K562 (cell line): ENCODE measurements at regions not wholly inside any gene's neighbourhood (a gene's known extent, or its start where the extent isn't known, plus 50 kb on each side); places are given as distances from the start of the nearest gene placed in this dataset.

Experiments used
- ATAC-seq: fragments of 200-7000 bp; cut with Tn5 transposase; 3 replicates; pipeline ENCODE4 v1.9.1; 2020; ENCODE audit warnings: moderate library complexity
- BruUV-seq: library from RNA; stranded (reverse); fragments of 400-500 nt; replicated peaks from 2 replicates; lab custom pipeline; 2021; lab: Mats Ljungman, UMichigan
- CTCF ChIA-PET: fragments of 300-600 bp; formaldehyde crosslinking; extraction: SDS; loops from one replicate; lab custom pipeline; 2021; ENCODE audit warnings: low intra/inter-chr PET ratio; lab: Yijun Ruan, JAX
- POLR2A ChIA-PET: fragments of 300-600, 350-650 bp; sonication (Branson Sonifier 250); formaldehyde crosslinking; extraction: SDS; loops from one replicate; lab custom pipeline; 2021; ENCODE audit warnings: antibody characterized with exemption, inconsistent platforms; lab: Yijun Ruan, JAX
- DNase-seq, 4 experiments: peaks; one replicate each; pipeline versions ENCODE4 v3.0.0 to v3.0.0-alpha.2; 2011 to 2018; ENCODE audit warnings: low spot score in 3 of 4, mixed read lengths in 3 of 4; ENCODE audit errors: extremely low read depth in 1 of 4
- FAIRE-seq: peaks from 2 replicates; lab custom pipeline; 2011; peaks lifted over from hg19 to GRCh38; lab: Jason Lieb, UNC
- H2AFZ ChIP-seq: 2 replicates; pipeline ENCODE4 v1.6.0; 2011; ENCODE audit warnings: low read depth, low read length, control low read depth, inconsistent platforms
- H3K27ac ChIP-seq: fragments of 200-600 bp; 3 replicates; pipeline ENCODE4 v1.8.0; 2011; ENCODE audit warnings: low read depth, mild to moderate bottlenecking, control low read depth, inconsistent platforms, low read length, moderate library complexity, mixed read lengths; ENCODE audit errors: extremely low read depth
- H3K27me3 ChIP-seq, 2 experiments: fragments of 300-600 bp in 1 of 2; 2 replicates in 1 of 2; 3 replicates in 1 of 2; pipeline versions ENCODE4 v1.6.0 to v1.8.0; 2011; ENCODE audit warnings: inconsistent platforms in 2 of 2, low read length in 2 of 2, mild to moderate bottlenecking in 1 of 2, mixed read lengths in 1 of 2, moderate library complexity in 1 of 2; ENCODE audit not compliant: control insufficient read depth in 2 of 2, insufficient read depth in 2 of 2
- H3K36me3 ChIP-seq: fragments of 300-600 bp; 3 replicates; pipeline ENCODE4 v1.8.0; 2011; ENCODE audit warnings: mild to moderate bottlenecking, low read length, inconsistent platforms; ENCODE audit not compliant: control insufficient read depth, insufficient read depth
- H3K4me1 ChIP-seq, 2 experiments: fragments of 200-600 bp in 1 of 2; replicated peaks in 1 of 2; 2 replicates in 1 of 2; 3 replicates in 1 of 2; pipeline versions ENCODE4 v1.5.1 to v1.8.0; 2011; ENCODE audit warnings: inconsistent platforms in 2 of 2, low read length in 2 of 2, mild to moderate bottlenecking in 1 of 2, mixed read lengths in 1 of 2, moderate library complexity in 1 of 2; ENCODE audit not compliant: control insufficient read depth in 2 of 2, insufficient read depth in 2 of 2
- H3K4me2 ChIP-seq: 2 replicates; pipeline ENCODE4 v1.6.1; 2011; ENCODE audit warnings: low read length, control low read depth, inconsistent platforms, mixed read lengths; ENCODE audit not compliant: insufficient read depth
- H3K4me3 ChIP-seq: fragments of 200-600 bp; sonication (generic), shearing (Covaris generic); 2 replicates; pipeline ENCODE4 v1.5.1; 2016; ENCODE audit warnings: control low read depth, inconsistent platforms
- H3K79me2 ChIP-seq: fragments of 200-600 bp; 3 replicates; pipeline ENCODE4 v1.8.0; 2011; ENCODE audit warnings: low read length, inconsistent platforms; ENCODE audit not compliant: control insufficient read depth, insufficient read depth
- H3K9ac ChIP-seq, 2 experiments: 2 replicates each; pipeline versions ENCODE4 v1.6.0 to v1.6.1; 2011; ENCODE audit warnings: low read depth in 2 of 2, low read length in 2 of 2, control low read depth in 1 of 2, inconsistent platforms in 1 of 2, mild to moderate bottlenecking in 1 of 2, mixed read lengths in 1 of 2; ENCODE audit not compliant: insufficient read depth in 1 of 2
- H3K9me1 ChIP-seq: one replicate; pipeline ENCODE4 v1.6.0; 2011; ENCODE audit warnings: inconsistent platforms, mild to moderate bottlenecking, low read length, moderate library complexity; ENCODE audit not compliant: control insufficient read depth, insufficient read depth
- H3K9me3 ChIP-seq: replicated peaks from 2 replicates; pipeline ENCODE4 v1.5.1; 2011; ENCODE audit warnings: low read depth, low read length, inconsistent platforms; ENCODE audit not compliant: control insufficient read depth, insufficient read depth
- H4K20me1 ChIP-seq: replicated peaks from 2 replicates; pipeline ENCODE4 v1.6.1; 2011; ENCODE audit warnings: low read length, inconsistent platforms, mixed read lengths; ENCODE audit not compliant: control insufficient read depth, insufficient read depth
- E2F3 ChIP-seq: fragments of 250-450 bp; sonication (Bioruptor Pico); IDR thresholded peaks from 2 replicates; pipeline ENCODE4 v1.4.0; 2020; ENCODE audit warnings: mild to moderate bottlenecking
- ELF1 ChIP-seq: fragments of 200-800 bp; sonication (Bioruptor generic); IDR thresholded peaks from 2 replicates; pipeline ENCODE4 v1.6.1; 2016; ENCODE audit warnings: missing genetic modification characterization, missing compliant biosample characterization
- GTF2A2 ChIP-seq: IDR thresholded peaks from 2 replicates; pipeline ENCODE4 v1.6.1; 2016; ENCODE audit warnings: mild to moderate bottlenecking, missing genetic modification characterization, missing compliant biosample characterization
- HCFC1 ChIP-seq: IDR thresholded peaks from 2 replicates; pipeline ENCODE4 v1.6.1; 2012; ENCODE audit warnings: low read depth, low read length, improper control_type of control experiment
- HEY1 ChIP-seq: fragments of 250-450 bp; sonication (Bioruptor Pico); IDR thresholded peaks from 2 replicates; pipeline ENCODE4 v1.5.0; 2020; ENCODE audit warnings: mild to moderate bottlenecking, moderate library complexity, borderline replicate concordance
- MTA2 ChIP-seq: fragments of 450-650 bp; IDR thresholded peaks from 2 replicates; pipeline ENCODE4 v1.6.1; 2016; ENCODE audit warnings: low read depth
- ZBED1 ChIP-seq: IDR thresholded peaks from 2 replicates; pipeline ENCODE4 v1.6.1; 2014
- WGBS: fragments of 100-300 bp; shearing (Covaris generic); methylation state at CpG from one replicate; pipeline ENCODE4 v1.1.6; 2016; ENCODE audit warnings: low coverage, mixed read lengths; ENCODE audit not compliant: insufficient coverage; ENCODE audit errors: missing lambda C conversion rate; 5-methylcytosine and 5-hydroxymethylcytosine counted together
- in situ Hi-C: fragments of 300-500 bp; cut with MboI; formaldehyde crosslinking; loops from 4 replicates; pipeline ENCODE4 v1.15.0; 2018; ENCODE audit warnings: inconsistent platforms, mixed read lengths
- intact Hi-C: fragments of 100-400 bp; cut with micrococcal nuclease; formaldehyde crosslinking; loops from 2 replicates; pipeline ENCODE4 v1.14.2; 2022
- TF ChIP-seq, protein P1 (sequence below): sonication (generic); formaldehyde crosslinking; IDR thresholded peaks from 2 replicates; pipeline ENCODE4 v1.4.0; 2020; ENCODE audit warnings: mild to moderate bottlenecking, missing genetic modification reagents
- TF ChIP-seq, protein P2 (sequence below): IDR thresholded peaks from 2 replicates; pipeline ENCODE4 v1.6.1; 2012; ENCODE audit warnings: low read depth, low read length, improper control_type of control experiment, borderline replicate concordance
- TF ChIP-seq, protein P3 (sequence below): fragments of 450-650 bp; IDR thresholded peaks from 2 replicates; pipeline ENCODE4 v1.6.1; 2016; ENCODE audit warnings: missing biosample characterization, missing genetic modification characterization

DNA sequence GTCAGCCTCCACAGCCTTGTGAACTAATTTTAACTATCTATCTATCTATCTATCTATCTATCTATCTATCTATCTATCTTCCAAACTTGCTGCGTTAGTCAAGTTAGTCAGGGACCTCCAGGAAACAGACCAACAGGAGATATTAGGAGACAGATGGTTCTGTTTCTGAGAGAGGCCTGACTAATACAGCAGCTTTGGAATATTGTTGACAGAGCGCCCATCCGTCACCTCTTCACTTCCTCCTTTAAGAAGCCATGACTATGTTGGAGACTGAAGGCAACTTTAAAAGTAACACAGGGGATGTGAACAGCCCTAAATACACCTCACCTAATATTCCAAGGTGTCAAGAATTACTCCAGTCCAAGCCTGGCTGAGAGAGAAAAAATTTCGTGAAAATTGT, 280.9 kb upstream of the IGFBP3 start (continued):
- no peak for TF ChIP-seq ELF1 (tag)
- TF ChIP-seq, all 486 proteins: peak for 0

DNA sequence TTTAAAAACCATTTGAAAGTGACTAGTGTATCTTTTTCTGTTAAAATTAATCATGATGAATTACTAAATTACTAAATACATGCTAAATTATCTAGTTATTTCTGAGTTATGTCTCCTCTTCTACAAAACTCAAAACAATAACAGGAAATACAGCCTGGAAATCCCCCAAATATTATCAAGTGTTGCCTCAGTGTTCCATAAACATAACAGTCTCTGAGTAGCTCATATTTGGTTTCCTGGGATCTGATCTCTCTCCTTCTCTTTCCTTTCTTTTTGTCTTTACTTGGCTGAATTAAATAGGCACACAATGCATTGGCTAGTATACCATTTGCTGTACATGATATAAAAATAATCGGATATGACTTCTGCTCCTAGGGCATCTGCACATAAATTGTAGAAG, 277.6 kb upstream of the IGFBP3 start:
- CTCF ChIA-PET, result no interaction called here
- FAIRE-seq, result no peak

More for the DNA sequence above, 277.6 kb upstream of the IGFBP3 start:
- no peak for ATAC-seq
- Histone ChIP-seq H3K4me1 (no peaks in the 10 kb centered on the region), H3K9me1 (no peaks in the 10 kb centered on the region), H3K36me3 (no peaks in the 10 kb centered on the region), H4K20me1 (no peaks in the 10 kb centered on the region), H3K79me2 (no peaks in the 10 kb centered on the region), H3K27me3 (no peaks in the 10 kb centered on the region), H3K9me3 (no peaks in the 10 kb centered on the region), H3K9ac (no peak overlapping the region), H3K4me2 (no peak overlapping the region), H2AFZ (no peak overlapping the region), H3K4me3 (no peak overlapping the region), H3K27ac (no peak overlapping the region)
- TF ChIP-seq HEY1 (CRISPR knock-in tag) (no peak), HCFC1 (no peak), MTA2 (no peak), ZBED1 (no peak), E2F3 (CRISPR knock-in tag) (no peak), GTF2A2 (tag) (no peak)
- TF ChIP-seq, protein P1, sequence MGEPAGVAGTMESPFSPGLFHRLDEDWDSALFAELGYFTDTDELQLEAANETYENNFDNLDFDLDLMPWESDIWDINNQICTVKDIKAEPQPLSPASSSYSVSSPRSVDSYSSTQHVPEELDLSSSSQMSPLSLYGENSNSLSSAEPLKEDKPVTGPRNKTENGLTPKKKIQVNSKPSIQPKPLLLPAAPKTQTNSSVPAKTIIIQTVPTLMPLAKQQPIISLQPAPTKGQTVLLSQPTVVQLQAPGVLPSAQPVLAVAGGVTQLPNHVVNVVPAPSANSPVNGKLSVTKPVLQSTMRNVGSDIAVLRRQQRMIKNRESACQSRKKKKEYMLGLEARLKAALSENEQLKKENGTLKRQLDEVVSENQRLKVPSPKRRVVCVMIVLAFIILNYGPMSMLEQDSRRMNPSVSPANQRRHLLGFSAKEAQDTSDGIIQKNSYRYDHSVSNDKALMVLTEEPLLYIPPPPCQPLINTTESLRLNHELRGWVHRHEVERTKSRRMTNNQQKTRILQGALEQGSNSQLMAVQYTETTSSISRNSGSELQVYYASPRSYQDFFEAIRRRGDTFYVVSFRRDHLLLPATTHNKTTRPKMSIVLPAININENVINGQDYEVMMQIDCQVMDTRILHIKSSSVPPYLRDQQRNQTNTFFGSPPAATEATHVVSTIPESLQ (CRISPR knock-in tag), result no peak
- TF ChIP-seq, protein P2, sequence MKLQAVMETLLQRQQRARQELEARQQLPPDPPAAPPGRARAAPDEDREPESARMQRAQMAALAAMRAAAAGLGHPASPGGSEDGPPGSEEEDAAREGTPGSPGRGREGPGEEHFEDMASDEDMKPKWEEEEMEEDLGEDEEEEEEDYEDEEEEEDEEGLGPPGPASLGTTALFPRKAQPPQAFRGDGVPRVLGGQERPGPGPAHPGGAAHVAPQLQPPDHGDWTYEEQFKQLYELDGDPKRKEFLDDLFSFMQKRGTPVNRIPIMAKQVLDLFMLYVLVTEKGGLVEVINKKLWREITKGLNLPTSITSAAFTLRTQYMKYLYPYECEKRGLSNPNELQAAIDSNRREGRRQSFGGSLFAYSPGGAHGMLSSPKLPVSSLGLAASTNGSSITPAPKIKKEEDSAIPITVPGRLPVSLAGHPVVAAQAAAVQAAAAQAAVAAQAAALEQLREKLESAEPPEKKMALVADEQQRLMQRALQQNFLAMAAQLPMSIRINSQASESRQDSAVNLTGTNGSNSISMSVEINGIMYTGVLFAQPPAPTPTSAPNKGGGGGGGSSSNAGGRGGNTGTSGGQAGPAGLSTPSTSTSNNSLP, result no peak
- TF ChIP-seq, protein P3, sequence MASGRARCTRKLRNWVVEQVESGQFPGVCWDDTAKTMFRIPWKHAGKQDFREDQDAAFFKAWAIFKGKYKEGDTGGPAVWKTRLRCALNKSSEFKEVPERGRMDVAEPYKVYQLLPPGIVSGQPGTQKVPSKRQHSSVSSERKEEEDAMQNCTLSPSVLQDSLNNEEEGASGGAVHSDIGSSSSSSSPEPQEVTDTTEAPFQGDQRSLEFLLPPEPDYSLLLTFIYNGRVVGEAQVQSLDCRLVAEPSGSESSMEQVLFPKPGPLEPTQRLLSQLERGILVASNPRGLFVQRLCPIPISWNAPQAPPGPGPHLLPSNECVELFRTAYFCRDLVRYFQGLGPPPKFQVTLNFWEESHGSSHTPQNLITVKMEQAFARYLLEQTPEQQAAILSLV (tag), result no peak
- intact Hi-C loops, result no loop called here
- POLR2A ChIA-PET, result interaction anchor here (0.6 kb wide), 1 partner anchor 167 kb away, joined by 3 read pairs; no protein-coding TSS in a partner anchor
- BruUV-seq, result no TSS peak
- in situ Hi-C loops, result no loop called here
- no peak for DNase-seq
- 0% methylated on average over 1 of the region's 1 CpG for WGBS
